Neural progenitor cell (in vitro differentiated cells): ENCODE measurements at regions not wholly inside any gene's neighbourhood (a gene's known extent, or its start where the extent isn't known, plus 50 kb on each side); places are given as distances from the start of the nearest gene placed in this dataset.

Experiments
- CTCF ChIP-seq: fragments of 200-600 bp; sonication (generic); IDR thresholded peaks from 2 replicates; pipeline ENCODE4 v1.5.1; 2017; ENCODE audit warnings: antibody characterized with exemption, mild to moderate bottlenecking
- EZH2phosphoT487 ChIP-seq: fragments of 200-600 bp; sonication (generic); IDR thresholded peaks from 2 replicates; pipeline ENCODE4 v1.6.1; 2017; ENCODE audit warnings: antibody characterized with exemption

GRCh38 chr2:235211056-235211455, 259.2 kb downstream of the SH3BP4 start:
- TF ChIP-seq CTCF (no peak), EZH2phosphoT487 (no peak)
